ENCODE measurements at regions not wholly inside any gene's neighbourhood (a gene's known extent, or its start where the extent isn't known, plus 50 kb on each side); places are given as distances from the start of the nearest gene placed in this dataset.

- no peak for TF ChIP-seq POLR2AphosphoS5 (IDR thresholded peaks at IDR 0.05; ENCODE audit: low read depth, low read length)
- TF ChIP-seq POLR2A (IDR thresholded peaks at IDR 0.05; ENCODE audit: low read depth, low read length), result no peak
Observed at GRCh38 chr10:120039046-120039445, 146.5 kb downstream of the SEC23IP start.
